ENCODE measurements at regions not wholly inside any gene's neighbourhood (a gene's known extent, or its start where the extent isn't known, plus 50 kb on each side); places are given as distances from the start of the nearest gene placed in this dataset.
A peak's percentile ranks its signal among the peaks of the same experiment; 100 is the strongest.

- DNase-seq: no peak
Observed at GRCh38 chr7:128145191-128145590, 95.9 kb upstream of the LEP start.

GRCh38 chr7:128146052-128146451, 95.0 kb upstream of the LEP start:
- DNase-seq: no peak

- DNase-seq: peak; percentile 30 to 50
Observed at GRCh38 chr7:128148676-128149075, 92.4 kb upstream of the LEP start.

DNA sequence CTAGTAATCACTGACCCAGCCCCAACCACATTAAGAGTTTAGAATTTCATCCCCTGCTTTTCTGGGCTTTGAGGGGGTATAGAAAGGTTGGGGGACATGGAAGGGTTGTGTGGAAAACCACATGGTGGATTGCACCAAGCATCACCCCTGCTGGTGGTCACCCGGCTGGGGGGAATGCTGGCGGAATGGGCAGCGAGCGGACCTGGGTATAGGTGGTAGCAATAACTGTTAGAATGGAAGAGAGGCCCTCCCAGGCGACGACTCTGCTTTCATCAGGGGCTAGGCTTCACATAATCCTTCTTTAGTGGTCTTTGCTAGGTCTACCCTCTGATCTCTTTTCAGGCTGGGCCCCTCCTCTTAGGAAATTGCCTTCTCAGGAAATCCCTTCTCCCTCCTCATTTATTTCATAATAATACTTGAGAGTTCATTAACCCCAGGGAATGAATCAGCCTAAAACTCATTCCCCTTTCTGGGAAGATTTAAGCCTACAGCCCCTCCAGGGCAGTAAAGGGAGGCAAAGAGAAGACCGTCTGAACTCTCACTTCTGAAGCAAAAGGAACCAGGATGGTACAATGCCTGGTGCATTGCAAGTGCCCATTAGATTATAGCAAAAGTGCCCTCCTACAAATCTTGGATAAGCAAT, 90.7 kb upstream of the LEP start:
- DNase-seq: no peak

GRCh38 chr7:128151635-128152034, 89.4 kb upstream of the LEP start:
- DNase-seq: no peak

DNA sequence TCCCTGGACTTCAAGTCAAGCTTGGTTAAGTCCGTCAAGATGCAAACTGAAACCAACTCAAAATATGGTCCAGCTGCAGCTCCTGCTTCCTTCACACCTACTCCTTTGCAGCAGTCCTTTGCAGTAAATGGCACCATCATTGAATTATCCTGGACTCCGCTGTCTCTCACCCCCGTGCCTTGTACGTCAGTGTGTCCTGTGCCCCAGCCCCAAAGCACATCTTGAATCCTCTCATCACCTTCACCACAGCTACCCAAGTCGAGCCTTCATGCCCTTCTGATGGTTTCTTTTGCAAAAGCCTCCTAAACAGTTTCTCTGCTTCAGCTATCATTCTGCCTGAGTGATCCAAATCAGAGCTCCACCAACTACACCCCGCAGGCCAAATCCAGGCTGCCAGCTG, 88.4 kb upstream of the LEP start:
- DNase-seq: no peak

- no peak for DNase-seq
Observed at GRCh38 chr7:128153436-128153835, 87.6 kb upstream of the LEP start.

GRCh38 chr7:128154504-128154903, 86.6 kb upstream of the LEP start:
- DNase-seq: no peak

- DNase-seq: no peak
Observed at GRCh38 chr7:128155100-128155740, 85.9 kb upstream of the LEP start.

DNA sequence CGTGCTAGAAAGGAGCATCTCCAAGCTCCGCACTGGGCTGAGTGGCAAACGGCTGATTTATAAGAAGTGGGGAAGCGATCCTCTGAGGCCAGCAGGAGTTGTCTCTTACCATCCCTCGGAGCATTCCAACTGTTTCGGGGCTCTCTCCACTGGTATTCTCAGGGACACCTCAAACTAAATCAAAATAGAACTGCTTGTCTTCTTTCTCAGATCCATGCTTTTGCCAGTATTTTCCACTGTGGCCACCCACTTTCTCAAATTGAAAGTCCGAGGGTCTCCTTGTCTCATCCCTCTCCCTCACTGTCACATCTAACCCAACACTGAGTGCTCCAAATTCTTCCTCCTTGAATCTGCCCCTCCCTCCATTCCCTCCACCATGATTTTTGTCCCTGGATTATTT, 83.2 kb upstream of the LEP start:
- no peak for DNase-seq

DNA sequence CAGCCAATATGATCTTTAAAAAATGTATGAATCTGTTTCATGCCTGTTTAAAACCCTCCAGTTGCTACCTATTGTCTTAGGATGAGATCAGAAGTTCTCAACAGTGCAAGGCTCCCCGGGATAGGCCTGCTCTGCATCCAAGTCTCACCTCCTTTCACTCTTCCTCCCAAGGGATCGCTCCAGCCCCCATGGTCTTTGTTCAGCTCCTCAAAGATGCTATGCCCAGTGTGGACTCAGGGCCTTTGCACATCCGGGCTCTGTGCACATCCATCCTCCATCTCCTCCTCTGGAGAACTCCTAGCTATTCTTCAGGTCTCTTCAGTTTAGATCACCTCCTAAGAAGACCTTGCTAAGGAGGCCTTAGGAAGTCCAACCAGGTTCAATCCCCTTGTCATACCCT, 82.7 kb upstream of the LEP start:
- no peak for DNase-seq

DNA sequence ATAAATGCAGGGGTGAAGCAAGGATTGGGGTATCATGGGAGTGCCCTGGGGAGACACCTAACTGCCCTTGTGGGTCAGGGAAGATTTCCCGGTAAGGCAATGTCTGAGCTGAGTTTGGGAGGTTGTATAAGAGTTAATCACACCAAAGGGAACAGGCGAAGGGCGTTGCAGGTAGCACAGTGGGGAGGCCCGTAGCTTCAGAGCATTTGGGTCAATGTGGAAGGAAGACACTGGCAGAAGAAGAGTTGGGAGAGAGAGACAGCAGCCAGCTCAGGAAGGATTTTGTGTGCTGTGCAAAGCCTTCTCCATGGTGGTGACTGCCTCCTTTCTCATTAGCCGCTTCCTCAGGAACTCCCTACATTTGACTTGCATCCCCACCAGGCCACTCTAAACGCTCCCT, 80.8 kb upstream of the LEP start:
- DNase-seq: no peak

- DNase-seq: no peak
Observed at GRCh38 chr7:128161466-128162125, 79.5 kb upstream of the LEP start.

DNA sequence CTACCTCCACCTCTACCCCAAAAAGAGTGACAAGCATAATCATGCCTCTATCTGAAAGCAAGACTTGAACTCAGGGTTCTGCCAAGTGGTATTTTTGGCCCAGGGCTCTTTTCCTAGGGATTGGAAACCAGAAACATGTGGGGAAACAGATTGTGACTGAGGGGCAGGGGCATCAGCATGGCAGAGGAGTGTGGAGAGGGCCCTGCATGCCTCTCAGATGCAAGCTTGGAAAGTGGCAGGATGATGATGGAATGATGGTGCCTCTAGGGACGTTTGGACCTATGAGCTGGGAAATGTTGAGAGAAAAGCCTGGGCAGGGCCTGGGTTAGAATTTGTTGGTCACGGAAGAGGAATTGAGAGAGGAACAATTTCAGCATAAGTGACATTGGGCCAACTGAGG, 78.4 kb upstream of the LEP start:
- no peak for DNase-seq

GRCh38 chr7:128163473-128163872, 77.6 kb upstream of the LEP start:
- DNase-seq: no peak

DNA sequence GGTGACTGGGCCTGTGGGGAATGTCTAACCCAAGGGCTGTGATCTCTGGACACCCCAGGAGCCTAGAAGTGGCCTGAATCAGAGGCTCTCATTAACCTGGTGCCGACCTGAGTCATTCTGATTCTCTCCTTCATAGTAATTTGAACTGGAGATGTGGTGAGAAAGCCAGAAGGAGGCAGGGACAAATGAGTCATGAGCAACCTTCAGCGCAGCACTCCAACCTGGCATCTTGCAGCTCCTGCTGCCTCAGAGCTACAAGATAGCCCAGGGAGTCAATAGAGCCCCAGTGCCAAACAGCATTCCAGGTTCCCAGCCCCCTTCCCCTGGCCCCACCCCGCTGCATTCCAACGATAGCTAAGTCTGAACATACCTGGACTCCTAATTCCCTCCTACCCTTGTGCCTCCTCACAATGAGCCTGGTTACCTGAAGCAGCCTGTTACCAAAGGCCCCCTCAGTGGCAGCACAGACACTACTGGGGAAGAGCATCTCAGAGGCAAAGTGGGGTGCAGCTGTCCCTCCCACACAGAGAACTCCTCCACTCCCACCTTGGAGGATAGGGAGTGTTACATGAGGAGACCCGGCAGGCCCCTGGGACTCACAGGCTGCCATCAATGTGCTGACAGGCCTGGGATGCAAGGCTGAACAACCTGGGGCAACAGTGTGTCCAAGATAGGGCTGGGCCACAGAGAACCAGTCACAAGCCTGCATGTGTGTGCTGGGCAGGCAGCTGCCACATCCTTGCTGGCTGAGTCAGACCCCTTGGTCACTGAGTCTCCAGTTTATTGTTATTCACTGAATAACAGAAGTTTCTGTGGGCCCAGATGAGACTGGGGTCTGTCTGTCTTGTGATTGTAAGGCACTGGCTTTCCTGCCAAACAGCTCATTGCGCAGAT, 76.8 kb upstream of the LEP start:
- no peak for DNase-seq

- no peak for DNase-seq
Observed at GRCh38 chr7:128164955-128165670, 76.0 kb upstream of the LEP start.

- DNase-seq: no peak
Observed at GRCh38 chr7:128165927-128166420, 75.1 kb upstream of the LEP start.

- peak; percentile 26 to 28 for DNase-seq
Observed at GRCh38 chr7:128166603-128167041, 74.5 kb upstream of the LEP start.

DNA sequence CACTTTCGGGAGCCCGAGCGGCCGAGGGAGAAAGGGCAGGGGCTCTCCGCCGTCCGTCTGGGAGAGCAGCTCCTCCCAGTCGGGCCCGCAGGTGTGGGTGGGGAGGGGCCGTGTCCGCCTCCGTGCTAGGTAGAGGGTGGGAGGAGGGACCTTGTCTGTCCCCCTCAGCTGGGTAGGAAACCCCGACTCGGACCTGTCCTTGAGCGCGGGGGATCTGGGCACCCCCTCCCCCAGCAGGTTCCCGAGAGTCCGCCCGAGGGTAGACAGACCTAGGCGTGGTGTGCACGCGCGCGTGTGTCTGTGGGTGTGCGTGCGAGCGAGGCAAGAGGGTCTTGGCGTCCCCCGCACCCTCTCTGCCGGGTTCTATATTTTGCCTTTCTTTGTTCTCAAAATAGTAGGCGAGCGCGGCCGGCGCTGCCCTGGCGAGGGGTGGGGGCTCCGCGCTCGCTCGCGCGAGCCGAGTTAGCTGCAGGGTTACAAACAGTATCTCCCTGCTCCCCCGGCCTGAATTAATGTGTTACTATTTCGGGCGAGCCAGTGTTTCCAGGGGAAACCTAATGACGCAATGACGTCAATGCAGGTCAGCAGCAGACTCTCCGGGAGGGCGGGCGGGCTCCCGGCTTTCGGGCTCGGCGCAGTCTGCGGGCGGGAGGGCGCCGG, 73.9 kb upstream of the LEP start:
- peak; percentile 75 to 83 for DNase-seq

DNA sequence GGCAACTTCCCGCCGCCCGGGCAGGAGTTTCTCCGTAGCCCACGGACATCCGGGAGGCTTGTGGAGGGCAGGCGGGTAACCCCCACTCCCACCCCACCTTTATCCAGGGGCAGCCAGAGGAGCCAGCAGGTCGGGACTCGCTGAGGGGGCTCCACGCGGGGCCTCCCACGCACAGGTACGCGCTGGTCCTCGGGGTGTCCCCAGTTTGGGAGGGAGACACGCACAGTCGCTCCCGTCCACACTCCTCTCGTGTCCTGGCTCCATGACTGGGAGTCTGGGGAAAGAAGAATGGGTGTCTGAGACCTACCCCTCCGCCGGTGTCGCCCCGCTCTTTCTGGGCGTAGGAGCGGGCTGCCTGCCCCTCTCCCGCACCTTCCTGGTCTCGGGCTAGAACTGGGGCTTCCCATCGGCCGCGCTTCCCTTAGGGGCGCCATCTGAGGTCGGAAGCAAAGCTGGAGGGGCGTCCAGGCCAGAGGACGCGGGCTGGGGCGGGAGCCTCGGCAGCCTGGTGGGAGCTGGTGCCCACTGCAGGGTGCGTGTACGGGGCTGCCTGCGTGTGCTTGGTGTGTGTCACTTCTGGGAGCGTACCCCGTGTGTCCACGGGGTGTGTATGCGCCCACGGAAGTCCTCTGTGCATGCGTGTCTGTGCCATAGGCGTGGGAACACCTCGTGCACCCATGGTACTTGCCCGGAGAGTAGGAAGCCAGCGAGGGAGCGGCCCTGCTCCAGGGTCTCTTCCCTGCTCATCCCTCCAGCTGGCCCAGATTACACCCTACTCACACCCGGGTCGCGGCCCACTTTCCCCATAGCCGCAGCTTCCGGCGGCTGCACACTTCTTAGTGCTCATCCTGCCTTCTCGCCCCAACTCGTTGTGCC, 73.0 kb upstream of the LEP start:
- no peak for DNase-seq

Data from NCI-H2081 (cell line).